ENCODE measurements at regions not wholly inside any gene's neighbourhood (a gene's known extent, or its start where the extent isn't known, plus 50 kb on each side); places are given as distances from the start of the nearest gene placed in this dataset.

- H3K4me1 Mint-ChIP-seq, result no peaks in the 10 kb centered on the region
- no peak overlapping the region for H3K27ac Mint-ChIP-seq
- no peak for ATAC-seq
- H3K4me3 Mint-ChIP-seq, result no peak overlapping the region
- H3K27me3 Mint-ChIP-seq, result peaks cover 20% of the 10 kb centered on the region
- no peaks in the 10 kb centered on the region for H3K9me3 Mint-ChIP-seq
- no peaks in the 10 kb centered on the region for H3K36me3 Mint-ChIP-seq (ENCODE audit: low read depth)
- no peak for DNase-seq
Observed at GRCh38 chr2:842151-842803, 108.4 kb upstream of the SNTG2 start.

GRCh38 chr2:841036-841435, 109.6 kb upstream of the SNTG2 start:
- no peak for DNase-seq
- no peak for ATAC-seq
- H3K4me1 Mint-ChIP-seq, result no peaks in the 10 kb centered on the region
- peaks cover 20% of the 10 kb centered on the region for H3K27me3 Mint-ChIP-seq
- no peak overlapping the region for H3K27ac Mint-ChIP-seq
- no peaks in the 10 kb centered on the region for H3K36me3 Mint-ChIP-seq (ENCODE audit: low read depth)
- H3K9me3 Mint-ChIP-seq, result no peaks in the 10 kb centered on the region
- H3K4me3 Mint-ChIP-seq, result no peak overlapping the region

GRCh38 chr2:834233-834632, 116.4 kb upstream of the SNTG2 start:
- ATAC-seq, result no peak
- Mint-ChIP-seq H3K27me3 (peaks cover 22% of the 10 kb centered on the region), H3K9me3 (no peaks in the 10 kb centered on the region), H3K4me1 (peaks cover 9% of the 10 kb centered on the region), H3K36me3 (ENCODE audit: low read depth) (no peaks in the 10 kb centered on the region), H3K4me3 (no peak overlapping the region), H3K27ac (no peak overlapping the region)
- no peak for DNase-seq

- Mint-ChIP-seq H3K9me3 (no peaks in the 10 kb centered on the region), H3K4me3 (no peak overlapping the region), H3K27ac (no peak overlapping the region), H3K27me3 (peaks cover 12% of the 10 kb centered on the region), H3K4me1 (peaks cover 9% of the 10 kb centered on the region), H3K36me3 (ENCODE audit: low read depth) (no peaks in the 10 kb centered on the region)
- DNase-seq (no peak), ATAC-seq (peak; percentile 65)
Observed at GRCh38 chr2:833180-833579, 117.5 kb upstream of the SNTG2 start.

- H3K4me3 Mint-ChIP-seq, result no peak overlapping the region
- peaks cover 9% of the 10 kb centered on the region for H3K4me1 Mint-ChIP-seq
- no peaks in the 10 kb centered on the region for H3K9me3 Mint-ChIP-seq
- DNase-seq (no peak), ATAC-seq (no peak)
- H3K36me3 Mint-ChIP-seq (ENCODE audit: low read depth), result no peaks in the 10 kb centered on the region
- H3K27ac Mint-ChIP-seq, result no peak overlapping the region
- peaks cover 10% of the 10 kb centered on the region for H3K27me3 Mint-ChIP-seq
Observed at GRCh38 chr2:832635-833034, 118.0 kb upstream of the SNTG2 start.

GRCh38 chr2:831622-832021, 119.0 kb upstream of the SNTG2 start:
- H3K27me3 Mint-ChIP-seq, result peaks cover 10% of the 10 kb centered on the region
- ATAC-seq, result no peak

GRCh38 chr2:831225-831536, 119.5 kb upstream of the SNTG2 start:
- peaks cover 10% of the 10 kb centered on the region for H3K27me3 Mint-ChIP-seq
- ATAC-seq (no peak), DNase-seq (no peak)
- H3K4me3 Mint-ChIP-seq, result no peak overlapping the region
- no peaks in the 10 kb centered on the region for H3K36me3 Mint-ChIP-seq (ENCODE audit: low read depth)
- no peak overlapping the region for H3K27ac Mint-ChIP-seq
- no peaks in the 10 kb centered on the region for H3K9me3 Mint-ChIP-seq
- H3K4me1 Mint-ChIP-seq, result peaks cover 9% of the 10 kb centered on the region

More at GRCh38 chr2:831622-832021, 119.0 kb upstream of the SNTG2 start:
- H3K27ac Mint-ChIP-seq, result no peak overlapping the region
- H3K4me3 Mint-ChIP-seq, result no peak overlapping the region
- H3K9me3 Mint-ChIP-seq, result no peaks in the 10 kb centered on the region
- no peaks in the 10 kb centered on the region for H3K36me3 Mint-ChIP-seq (ENCODE audit: low read depth)
- no peak for DNase-seq
- H3K4me1 Mint-ChIP-seq, result peaks cover 9% of the 10 kb centered on the region

- DNase-seq (no peak), ATAC-seq (no peak)
- Mint-ChIP-seq H3K4me3 (no peak overlapping the region), H3K4me1 (peaks cover 9% of the 10 kb centered on the region), H3K9me3 (no peaks in the 10 kb centered on the region), H3K27ac (no peak overlapping the region), H3K36me3 (ENCODE audit: low read depth) (no peaks in the 10 kb centered on the region), H3K27me3 (peaks cover 10% of the 10 kb centered on the region)
Observed at GRCh38 chr2:830419-831224, 120.0 kb upstream of the SNTG2 start.

GRCh38 chr2:829047-829446, 121.6 kb upstream of the SNTG2 start:
- H3K36me3 Mint-ChIP-seq (ENCODE audit: low read depth), result no peaks in the 10 kb centered on the region
- H3K27me3 Mint-ChIP-seq, result peaks cover 6% of the 10 kb centered on the region
- DNase-seq, result no peak
- H3K27ac Mint-ChIP-seq, result no peak overlapping the region
- no peak for ATAC-seq
- no peak overlapping the region for H3K4me3 Mint-ChIP-seq
- H3K4me1 Mint-ChIP-seq, result peaks cover 9% of the 10 kb centered on the region
- H3K9me3 Mint-ChIP-seq, result no peaks in the 10 kb centered on the region

GRCh38 chr2:824954-825353, 125.7 kb upstream of the SNTG2 start:
- H3K4me3 Mint-ChIP-seq, result no peak overlapping the region
- H3K27ac Mint-ChIP-seq, result no peak overlapping the region
- H3K9me3 Mint-ChIP-seq, result no peaks in the 10 kb centered on the region
- DNase-seq (no peak), ATAC-seq (no peak)
- H3K4me1 Mint-ChIP-seq, result no peaks in the 10 kb centered on the region
- H3K36me3 Mint-ChIP-seq (ENCODE audit: low read depth), result no peaks in the 10 kb centered on the region
- peaks cover 3% of the 10 kb centered on the region for H3K27me3 Mint-ChIP-seq

GRCh38 chr2:824524-824923, 126.1 kb upstream of the SNTG2 start:
- no peak overlapping the region for H3K27ac Mint-ChIP-seq
- H3K27me3 Mint-ChIP-seq, result peaks cover 3% of the 10 kb centered on the region
- DNase-seq (no peak), ATAC-seq (no peak)
- no peaks in the 10 kb centered on the region for H3K36me3 Mint-ChIP-seq (ENCODE audit: low read depth)
- H3K4me3 Mint-ChIP-seq, result no peak overlapping the region
- no peaks in the 10 kb centered on the region for H3K9me3 Mint-ChIP-seq
- H3K4me1 Mint-ChIP-seq, result no peaks in the 10 kb centered on the region

- no peak for ATAC-seq
- no peak overlapping the region for H3K27ac Mint-ChIP-seq
- no peak for DNase-seq
- no peak overlapping the region for H3K4me3 Mint-ChIP-seq
- H3K27me3 Mint-ChIP-seq, result peaks cover 3% of the 10 kb centered on the region
- no peaks in the 10 kb centered on the region for H3K9me3 Mint-ChIP-seq
- H3K36me3 Mint-ChIP-seq (ENCODE audit: low read depth), result no peaks in the 10 kb centered on the region
- no peaks in the 10 kb centered on the region for H3K4me1 Mint-ChIP-seq
Observed at GRCh38 chr2:821546-821945, 129.1 kb upstream of the SNTG2 start.

- no peak overlapping the region for H3K27ac Mint-ChIP-seq
- no peak overlapping the region for H3K4me3 Mint-ChIP-seq
- H3K9me3 Mint-ChIP-seq, result no peaks in the 10 kb centered on the region
- H3K27me3 Mint-ChIP-seq, result peaks cover 3% of the 10 kb centered on the region
- DNase-seq, result no peak
- H3K36me3 Mint-ChIP-seq (ENCODE audit: low read depth), result no peaks in the 10 kb centered on the region
- no peak for ATAC-seq
- no peaks in the 10 kb centered on the region for H3K4me1 Mint-ChIP-seq
Observed at GRCh38 chr2:819601-820000, 131.0 kb upstream of the SNTG2 start.

GRCh38 chr2:819121-819520, 131.5 kb upstream of the SNTG2 start:
- ATAC-seq, result no peak
- H3K9me3 Mint-ChIP-seq, result no peaks in the 10 kb centered on the region
- H3K36me3 Mint-ChIP-seq (ENCODE audit: low read depth), result no peaks in the 10 kb centered on the region

GRCh38 chr2:817336-818015, 133.2 kb upstream of the SNTG2 start:
- H3K36me3 Mint-ChIP-seq (ENCODE audit: low read depth), result no peaks in the 10 kb centered on the region
- no peaks in the 10 kb centered on the region for H3K27me3 Mint-ChIP-seq
- H3K4me1 Mint-ChIP-seq, result no peaks in the 10 kb centered on the region
- ATAC-seq (no peak), DNase-seq (no peak)
- H3K4me3 Mint-ChIP-seq, result no peak overlapping the region
- H3K27ac Mint-ChIP-seq, result no peak overlapping the region
- no peaks in the 10 kb centered on the region for H3K9me3 Mint-ChIP-seq

More at GRCh38 chr2:819121-819520, 131.5 kb upstream of the SNTG2 start:
- Mint-ChIP-seq H3K4me3 (no peak overlapping the region), H3K27me3 (peaks cover 3% of the 10 kb centered on the region), H3K27ac (no peak overlapping the region), H3K4me1 (no peaks in the 10 kb centered on the region)
- DNase-seq, result no peak

All from activated naive CD8-positive, alpha-beta T cell treated with anti-CD3 and anti-CD28 coated beads, Interleukin-2, amount 50 U/mL, for 24 hours (primary cell).